Fibroblast of villous mesenchyme (primary cell): ENCODE measurements at regions not wholly inside any gene's neighbourhood (a gene's known extent, or its start where the extent isn't known, plus 50 kb on each side); places are given as distances from the start of the nearest gene placed in this dataset.

Experiments
- DNase-seq: peaks from one replicate; pipeline ENCODE4 v3.0.0-alpha.2; 2010; ENCODE audit warnings: low read depth
- H3K4me3 ChIP-seq: 2 replicates; pipeline ENCODE4 v1.5.1; 2011; ENCODE audit warnings: low read depth, mild to moderate bottlenecking, low read length
- CTCF ChIP-seq: IDR thresholded peaks from 2 replicates; pipeline ENCODE4 v1.5.1; 2012; ENCODE audit warnings: low read depth, mild to moderate bottlenecking, low read length; ENCODE audit not compliant: insufficient read depth

GRCh38 chr6:14919038-14919670, 326.7 kb upstream of the JARID2 start:
- no peak for DNase-seq
- no peak overlapping the region for H3K4me3 ChIP-seq
- no peak for TF ChIP-seq CTCF

GRCh38 chr6:14920276-14920675, 325.6 kb upstream of the JARID2 start:
- no peak for DNase-seq
- no peak for TF ChIP-seq CTCF
- H3K4me3 ChIP-seq: no peak overlapping the region

GRCh38 chr6:14921170-14921569, 324.7 kb upstream of the JARID2 start:
- no peak for TF ChIP-seq CTCF
- no peak overlapping the region for H3K4me3 ChIP-seq
- DNase-seq: peak; percentile 11

DNA sequence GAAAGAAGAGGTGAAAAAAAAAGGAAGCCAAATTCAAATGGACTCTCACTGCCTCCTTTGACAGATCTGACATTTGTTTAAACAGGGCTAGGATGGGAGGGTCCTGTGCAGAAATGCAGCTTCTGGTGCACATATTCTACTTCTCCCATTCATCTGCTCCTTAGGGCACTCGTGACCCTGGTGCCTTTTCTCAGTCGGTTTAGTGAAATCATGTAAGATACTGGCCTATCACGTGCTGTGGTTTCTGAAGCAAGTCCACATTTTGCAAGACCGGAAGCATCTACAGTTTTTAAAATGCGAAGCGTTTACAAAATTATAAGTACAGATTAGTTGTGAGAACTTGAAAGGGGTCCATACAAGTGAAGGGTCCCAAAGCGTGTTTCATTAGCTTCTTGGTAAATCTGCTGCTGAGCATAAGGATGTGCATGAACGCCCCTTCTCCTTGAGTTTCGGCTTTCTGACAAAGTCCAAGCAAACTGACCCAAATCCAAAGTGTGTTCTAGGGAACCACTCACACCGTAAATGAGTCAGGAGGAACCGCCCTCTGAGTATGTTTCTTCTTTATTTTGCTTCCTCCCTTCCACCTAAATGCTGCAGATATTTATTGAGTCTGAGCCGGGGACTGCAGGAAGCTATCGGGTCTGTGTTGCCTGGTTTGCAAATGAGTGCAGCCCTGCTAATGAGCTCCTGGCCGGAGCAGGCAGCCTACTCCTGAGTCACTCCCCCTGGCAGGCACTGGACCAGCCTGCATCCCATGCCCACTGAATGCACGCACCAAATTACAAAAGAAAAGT, 323.8 kb upstream of the JARID2 start:
- no peak overlapping the region for H3K4me3 ChIP-seq
- no peak for TF ChIP-seq CTCF
- DNase-seq: peak; percentile 75

DNA sequence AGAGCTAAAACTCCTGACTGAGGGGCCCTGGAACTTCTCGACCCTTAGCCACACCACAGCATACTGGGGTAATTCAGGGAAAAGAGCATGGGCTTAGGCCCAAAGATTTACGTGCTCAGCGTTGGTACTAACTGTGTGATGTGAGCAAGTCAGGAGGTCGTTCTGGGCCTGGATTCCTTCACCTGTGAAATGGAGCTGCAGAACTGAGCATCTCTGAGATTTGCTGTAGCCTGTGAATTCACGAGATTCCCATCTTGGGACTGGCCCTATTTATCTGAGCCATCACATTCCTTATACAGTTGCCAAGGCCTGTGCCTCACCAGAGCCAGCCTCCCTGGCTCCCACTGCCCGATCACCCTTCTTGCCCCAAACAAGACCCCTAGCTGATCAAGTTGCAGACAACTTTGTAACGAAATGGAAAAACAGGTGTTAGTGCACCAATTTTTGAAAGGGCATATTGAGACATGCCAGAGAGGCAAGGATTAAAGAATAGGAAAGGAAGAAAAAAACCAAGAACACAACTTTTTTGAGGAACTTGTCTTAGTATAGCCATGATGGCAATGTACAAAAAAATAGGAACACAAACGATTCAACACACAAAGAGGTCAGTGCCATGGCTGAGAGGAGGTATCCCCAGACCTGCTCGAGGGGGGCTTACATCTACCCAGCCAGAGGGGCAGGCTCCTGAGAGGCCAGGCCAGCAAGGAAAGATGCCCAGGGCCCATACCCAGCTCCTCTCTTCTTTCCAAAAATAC, 323.0 kb upstream of the JARID2 start:
- DNase-seq: no peak
- no peak overlapping the region for H3K4me3 ChIP-seq
- no peak for TF ChIP-seq CTCF

DNA sequence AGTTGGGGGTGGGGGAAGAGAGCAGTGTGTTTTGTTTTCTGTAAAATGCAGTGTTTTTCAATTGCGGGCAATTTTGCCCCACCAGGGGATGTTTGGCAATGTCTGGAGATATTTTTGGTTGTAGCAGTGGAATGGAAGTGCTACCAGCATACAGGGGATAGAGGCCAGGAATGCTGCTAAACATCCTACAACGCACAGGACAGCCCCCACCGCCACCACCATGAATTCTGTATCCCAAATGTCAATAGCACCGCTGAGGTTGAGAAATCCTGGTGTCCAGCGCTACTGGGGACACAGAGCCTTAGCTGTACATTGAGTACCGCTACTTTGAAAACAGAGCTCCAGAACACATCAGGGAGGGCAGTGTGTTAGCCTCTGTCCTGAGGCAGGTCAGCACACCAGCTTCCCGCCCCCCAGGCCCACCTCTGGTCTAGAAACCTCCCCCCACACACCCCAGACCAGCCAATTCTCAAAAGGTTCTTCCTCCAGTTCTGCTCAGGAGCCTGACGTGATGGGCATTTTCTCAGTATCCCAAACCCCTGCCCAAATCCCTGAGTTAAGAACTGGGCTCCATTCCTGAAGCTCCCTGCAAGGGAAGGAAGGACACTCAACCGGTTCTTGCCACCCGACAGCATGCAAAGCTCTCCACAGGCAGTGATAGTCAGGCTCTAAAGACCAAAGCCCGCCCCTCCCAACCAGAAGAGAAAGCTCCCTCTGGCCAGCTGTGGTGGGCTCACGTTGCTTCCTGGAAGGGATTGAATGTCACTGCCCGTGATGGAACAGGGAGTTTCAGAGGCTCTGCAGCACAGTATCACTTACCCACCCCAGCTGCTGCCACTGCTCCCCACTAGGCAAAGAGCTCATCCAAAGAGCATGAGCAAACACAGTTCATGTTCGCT, 321.5 kb upstream of the JARID2 start:
- DNase-seq: no peak
- TF ChIP-seq CTCF: no peak
- no peak overlapping the region for H3K4me3 ChIP-seq
